Loucy (cell line): ENCODE measurements at regions not wholly inside any gene's neighbourhood (a gene's known extent, or its start where the extent isn't known, plus 50 kb on each side); places are given as distances from the start of the nearest gene placed in this dataset.
"Not testable (repeated sequence)": the region's sequence is repeated elsewhere in the genome, so short reads cannot be mapped to it uniquely, and the experiment has no call there.

Source experiments
- H2AFZ ChIP-seq: fragments of 200-600 bp; sonication (generic); 2 replicates; pipeline ENCODE4 v1.6.0; 2016; ENCODE audit warnings: antibody characterized with exemption, mild to moderate bottlenecking, low read length, moderate library complexity
- H3F3A ChIP-seq: fragments of 200-600 bp; 2 replicates; pipeline ENCODE4 v1.6.0; 2016; ENCODE audit warnings: antibody characterized with exemption, low read depth, mild to moderate bottlenecking
- H3K27me3 ChIP-seq: fragments of 200-600 bp; sonication (generic); 2 replicates; pipeline ENCODE4 v1.6.1; 2014; ENCODE audit warnings: low read length, mild to moderate bottlenecking; ENCODE audit not compliant: insufficient read depth, poor library complexity, severe bottlenecking
- H3K36me3 ChIP-seq: fragments of 200-600 bp; sonication (generic); 2 replicates; pipeline ENCODE4 v1.6.1; 2016; ENCODE audit warnings: low read length; ENCODE audit not compliant: insufficient read depth
- H3K4me1 ChIP-seq: fragments of 200-600 bp; sonication (generic); 2 replicates; pipeline ENCODE4 v1.5.1; 2014; ENCODE audit warnings: low read length, mild to moderate bottlenecking; ENCODE audit not compliant: insufficient read depth, poor library complexity, severe bottlenecking
- H3K4me2 ChIP-seq: fragments of 200-600 bp; sonication (generic); 2 replicates; pipeline ENCODE4 v1.6.0; 2014; ENCODE audit warnings: antibody characterized with exemption, low read length, low read depth, mild to moderate bottlenecking; ENCODE audit not compliant: poor library complexity, severe bottlenecking
- H3K4me3 ChIP-seq: fragments of 200-600 bp; sonication (generic); 2 replicates; pipeline ENCODE4 v1.5.1; 2014; ENCODE audit warnings: low read length, mild to moderate bottlenecking, mixed read lengths; ENCODE audit not compliant: poor library complexity, severe bottlenecking
- H3K79me2 ChIP-seq: fragments of 200-600 bp; sonication (generic); 2 replicates; pipeline ENCODE4 v1.6.1; 2014; ENCODE audit warnings: low read length; ENCODE audit not compliant: insufficient read depth
- H3K9ac ChIP-seq: fragments of 200-600 bp; sonication (generic); 2 replicates; pipeline ENCODE4 v1.6.0; 2014; ENCODE audit warnings: mild to moderate bottlenecking, low read depth, low read length, moderate library complexity; ENCODE audit not compliant: poor library complexity, severe bottlenecking
- H3K9me2 ChIP-seq: fragments of 200-600 bp; sonication (generic); replicated peaks from 2 replicates; pipeline ENCODE4 v1.6.1; 2016; ENCODE audit warnings: low read depth, low read length, mixed read lengths
- H3K9me3 ChIP-seq: fragments of 200-600 bp; sonication (generic); 2 replicates; pipeline ENCODE4 v1.6.1; 2014; ENCODE audit warnings: mild to moderate bottlenecking, antibody characterized with exemption, low read length, low read depth; ENCODE audit not compliant: insufficient read depth
- H4K20me1 ChIP-seq: fragments of 200-600 bp; sonication (generic); 2 replicates; pipeline ENCODE4 v1.6.0; 2014; ENCODE audit warnings: antibody characterized with exemption, low read length, mild to moderate bottlenecking; ENCODE audit not compliant: insufficient read depth, poor library complexity, severe bottlenecking

GRCh38 chr1:196366-196765 is 255.1 kb downstream of the OR4F29 start:
- H3K27me3 ChIP-seq, H3K9ac ChIP-seq, H3K9me2 ChIP-seq, H2AFZ ChIP-seq, H3K79me2 ChIP-seq, H3K9me3 ChIP-seq, H3K4me2 ChIP-seq, H3F3A ChIP-seq, H4K20me1 ChIP-seq, H3K4me1 ChIP-seq, H3K36me3 ChIP-seq, H3K4me3 ChIP-seq: not testable (repeated sequence)

- not testable (repeated sequence) for H3F3A ChIP-seq, H3K9me2 ChIP-seq, H4K20me1 ChIP-seq, H2AFZ ChIP-seq, H3K4me1 ChIP-seq, H3K27me3 ChIP-seq, H3K36me3 ChIP-seq, H3K9me3 ChIP-seq, H3K79me2 ChIP-seq
- H3K4me3 ChIP-seq: peak overlapping the region; percentile 34
- H3K4me2 ChIP-seq: peak overlapping the region; percentile 50
- peak overlapping the region; percentile 50 for H3K9ac ChIP-seq
Measured at GRCh38 chr1:191296-192049, 260.0 kb downstream of the OR4F29 start.

DNA sequence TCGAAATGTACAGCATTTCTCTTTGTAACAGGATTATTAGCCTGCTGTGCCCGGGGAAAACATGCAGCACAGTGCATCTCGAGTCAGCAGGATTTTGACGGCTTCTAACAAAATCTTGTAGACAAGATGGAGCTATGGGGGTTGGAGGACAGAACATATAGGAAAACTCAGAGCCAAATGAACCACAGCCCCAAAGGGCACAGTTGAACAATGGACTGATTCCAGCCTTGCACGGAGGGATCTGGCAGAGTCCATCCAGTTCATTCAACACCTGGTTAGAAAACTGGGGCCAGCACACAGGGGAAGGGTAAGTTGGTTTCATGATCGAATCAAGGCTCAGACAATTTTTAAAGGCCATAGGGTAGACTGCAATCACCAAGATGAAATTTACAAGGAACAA is 260.8 kb downstream of the OR4F29 start:
- peak overlapping the region; percentile 50 for H3K9ac ChIP-seq
- not testable (repeated sequence) for H3K36me3 ChIP-seq, H3K27me3 ChIP-seq, H3K79me2 ChIP-seq, H3K9me2 ChIP-seq, H3K4me1 ChIP-seq, H4K20me1 ChIP-seq, H3F3A ChIP-seq, H3K9me3 ChIP-seq, H3K4me3 ChIP-seq, H2AFZ ChIP-seq
- H3K4me2 ChIP-seq: peak overlapping the region; percentile 50

- not testable (repeated sequence) for H3K27me3 ChIP-seq, H3K9me2 ChIP-seq, H2AFZ ChIP-seq, H3K4me1 ChIP-seq, H3K79me2 ChIP-seq, H3K4me3 ChIP-seq, H3K9ac ChIP-seq, H3F3A ChIP-seq, H4K20me1 ChIP-seq, H3K36me3 ChIP-seq, H3K9me3 ChIP-seq, H3K4me2 ChIP-seq
Measured at GRCh38 chr1:189915-190314, 261.6 kb downstream of the OR4F29 start.

DNA sequence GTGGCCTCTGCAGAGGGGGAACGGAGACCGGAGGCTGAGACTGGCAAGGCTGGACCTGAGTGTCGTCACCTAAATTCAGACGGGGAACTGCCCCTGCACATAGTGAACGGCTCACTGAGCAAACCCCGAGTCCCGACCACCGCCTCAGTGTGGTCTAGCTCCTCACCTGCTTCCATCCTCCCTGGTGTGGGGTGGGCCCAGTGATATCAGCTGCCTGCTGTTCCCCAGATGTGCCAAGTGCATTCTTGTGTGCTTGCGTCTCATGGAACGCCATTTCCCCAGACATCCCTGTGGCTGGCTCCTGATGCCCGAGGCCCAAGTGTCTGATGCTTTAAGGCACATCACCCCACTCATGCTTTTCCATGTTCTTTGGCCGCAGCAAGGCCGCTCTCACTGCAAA is 262.2 kb downstream of the OR4F29 start:
- H3F3A ChIP-seq, H3K27me3 ChIP-seq, H3K4me1 ChIP-seq: not testable (repeated sequence)

DNA sequence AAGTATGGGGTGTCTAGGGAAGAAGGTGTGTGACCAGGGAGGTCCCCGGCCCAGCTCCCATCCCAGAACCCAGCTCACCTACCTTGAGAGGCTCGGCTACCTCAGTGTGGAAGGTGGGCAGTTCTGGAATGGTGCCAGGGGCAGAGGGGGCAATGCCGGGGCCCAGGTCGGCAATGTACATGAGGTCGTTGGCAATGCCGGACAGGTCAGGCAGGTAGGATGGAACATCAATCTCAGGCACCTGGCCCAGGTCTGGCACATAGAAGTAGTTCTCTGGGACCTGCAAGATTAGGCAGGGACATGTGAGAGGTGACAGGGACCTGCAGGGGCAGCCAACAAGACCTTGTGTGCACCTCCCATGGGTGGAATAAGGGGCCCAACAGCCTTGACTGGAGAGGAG is 264.2 kb downstream of the OR4F29 start:
- H3K4me2 ChIP-seq, H3K4me1 ChIP-seq, H2AFZ ChIP-seq, H3K9me3 ChIP-seq, H3K27me3 ChIP-seq, H3K36me3 ChIP-seq, H3F3A ChIP-seq, H3K9me2 ChIP-seq, H3K9ac ChIP-seq, H3K79me2 ChIP-seq, H4K20me1 ChIP-seq, H3K4me3 ChIP-seq: not testable (repeated sequence)

More for the DNA sequence above, 262.2 kb downstream of the OR4F29 start:
- H3K36me3 ChIP-seq, H3K79me2 ChIP-seq, H3K9me2 ChIP-seq, H4K20me1 ChIP-seq, H3K9me3 ChIP-seq, H2AFZ ChIP-seq, H3K4me3 ChIP-seq, H3K4me2 ChIP-seq, H3K9ac ChIP-seq: not testable (repeated sequence)
